NB4 (cell line): ENCODE measurements at regions not wholly inside any gene's neighbourhood (a gene's known extent, or its start where the extent isn't known, plus 50 kb on each side); places are given as distances from the start of the nearest gene placed in this dataset.
"Not testable (repeated sequence)": the region's sequence is repeated elsewhere in the genome, so short reads cannot be mapped to it uniquely, and the experiment has no call there.

Experiments used
- DNase-seq: peaks from one replicate; pipeline ENCODE4 v3.0.0; 2010; ENCODE audit warnings: low read depth
- H3K4me3 ChIP-seq: one replicate; pipeline ENCODE4 v1.5.1; 2011; ENCODE audit warnings: mild to moderate bottlenecking, low read depth, low read length, moderate library complexity
- CTCF ChIP-seq: IDR thresholded peaks from one replicate; pipeline ENCODE4 v1.5.1; 2012; ENCODE audit warnings: low read depth, low read length

GRCh38 chr7:6953138-6953797, 127.2 kb upstream of the CCZ1B start:
- not testable (repeated sequence) for H3K4me3 ChIP-seq, DNase-seq
- peak; percentile 26 for TF ChIP-seq CTCF

- not testable (repeated sequence) for H3K4me3 ChIP-seq, DNase-seq
Observed at GRCh38 chr7:6953798-6954181, 127.7 kb upstream of the CCZ1B start.

- DNase-seq, H3K4me3 ChIP-seq: not testable (repeated sequence)
Observed at GRCh38 chr7:6955385-6955784, 129.3 kb upstream of the CCZ1B start.

GRCh38 chr7:6955990-6956566, 130.0 kb upstream of the CCZ1B start:
- not testable (repeated sequence) for DNase-seq, H3K4me3 ChIP-seq

GRCh38 chr7:6958371-6958770, 132.3 kb upstream of the CCZ1B start:
- not testable (repeated sequence) for H3K4me3 ChIP-seq, DNase-seq

- H3K4me3 ChIP-seq, DNase-seq: not testable (repeated sequence)
Observed at GRCh38 chr7:6959942-6960341, 133.9 kb upstream of the CCZ1B start.

- H3K4me3 ChIP-seq: not testable (repeated sequence)
- DNase-seq: peak; percentile 57
Observed at GRCh38 chr7:6962871-6963270, 136.8 kb upstream of the CCZ1B start.

GRCh38 chr7:6965051-6965450, 139.0 kb upstream of the CCZ1B start:
- DNase-seq: peak; percentile 68
- not testable (repeated sequence) for H3K4me3 ChIP-seq

GRCh38 chr7:6970180-6970579, 144.1 kb upstream of the CCZ1B start:
- not testable (repeated sequence) for DNase-seq, H3K4me3 ChIP-seq

More at GRCh38 chr7:6965051-6965450, 139.0 kb upstream of the CCZ1B start:
- peak; percentile 42 for TF ChIP-seq CTCF

GRCh38 chr7:6974876-6975275, 148.8 kb upstream of the CCZ1B start:
- not testable (repeated sequence) for DNase-seq, H3K4me3 ChIP-seq

GRCh38 chr7:6975346-6975745, 149.3 kb upstream of the CCZ1B start:
- DNase-seq, H3K4me3 ChIP-seq: not testable (repeated sequence)

GRCh38 chr7:6977368-6977767, 151.3 kb upstream of the CCZ1B start:
- DNase-seq, H3K4me3 ChIP-seq: not testable (repeated sequence)

- DNase-seq, H3K4me3 ChIP-seq: not testable (repeated sequence)
Observed at GRCh38 chr7:6978326-6978725, 152.3 kb upstream of the CCZ1B start.

GRCh38 chr7:6979456-6979855, 153.4 kb upstream of the CCZ1B start:
- not testable (repeated sequence) for H3K4me3 ChIP-seq

GRCh38 chr7:6982375-6982774, 156.3 kb upstream of the CCZ1B start:
- not testable (repeated sequence) for DNase-seq, H3K4me3 ChIP-seq

More at GRCh38 chr7:6979456-6979855, 153.4 kb upstream of the CCZ1B start:
- DNase-seq: not testable (repeated sequence)

GRCh38 chr7:6986892-6987291, 160.8 kb upstream of the CCZ1B start:
- DNase-seq, H3K4me3 ChIP-seq: not testable (repeated sequence)

GRCh38 chr7:6988608-6989007, 162.5 kb upstream of the CCZ1B start:
- not testable (repeated sequence) for H3K4me3 ChIP-seq, DNase-seq

- not testable (repeated sequence) for H3K4me3 ChIP-seq, DNase-seq
Observed at GRCh38 chr7:6989968-6990367, 163.9 kb upstream of the CCZ1B start.
